ENCODE measurements at regions not wholly inside any gene's neighbourhood (a gene's known extent, or its start where the extent isn't known, plus 50 kb on each side); places are given as distances from the start of the nearest gene placed in this dataset.

- TF ChIP-seq CTCF (IDR thresholded peaks at IDR 0.05) = no peak
- no peak for TF ChIP-seq POLR2A (IDR thresholded peaks at IDR 0.05)
Observed at GRCh38 chr2:217335341-217335966, 475.6 kb upstream of the TNP1 start.
